ENCODE measurements at regions not wholly inside any gene's neighbourhood (a gene's known extent, or its start where the extent isn't known, plus 50 kb on each side); places are given as distances from the start of the nearest gene placed in this dataset.

GRCh38 chr12:14272956-14273912, 92.2 kb upstream of the ATF7IP start:
- H3K27me3 ChIP-seq (ENCODE audit: control insufficient read depth, insufficient read depth, low read length) = no peaks in the 10 kb centered on the region
- no peaks in the 10 kb centered on the region for H3K9me3 ChIP-seq (ENCODE audit: control insufficient read depth, insufficient read depth, low read length)
- DNase-seq (ENCODE audit: low read depth, low spot score) = no peak
- no peak overlapping the region for H3K27ac ChIP-seq (ENCODE audit: low read length)
- no peaks in the 10 kb centered on the region for H3K36me3 ChIP-seq (ENCODE audit: control insufficient read depth, insufficient read depth, low read length)
- no peak overlapping the region for H3K4me3 ChIP-seq (ENCODE audit: low read length)
- H3K4me1 ChIP-seq (ENCODE audit: control insufficient read depth, insufficient read depth, low read length) = no peaks in the 10 kb centered on the region
- WGBS (ENCODE audit: insufficient coverage, insufficient read length) = no CpG with 5 or more reads among the region's 8 CpGs

- no CpG with 5 or more reads among the region's 6 CpGs for WGBS (ENCODE audit: insufficient coverage, insufficient read length)
- no peak overlapping the region for H3K4me3 ChIP-seq (ENCODE audit: low read length)
- no peaks in the 10 kb centered on the region for H3K4me1 ChIP-seq (ENCODE audit: control insufficient read depth, insufficient read depth, low read length)
- H3K27ac ChIP-seq (ENCODE audit: low read length) = no peak overlapping the region
- H3K9me3 ChIP-seq (ENCODE audit: control insufficient read depth, insufficient read depth, low read length) = no peaks in the 10 kb centered on the region
- H3K27me3 ChIP-seq (ENCODE audit: control insufficient read depth, insufficient read depth, low read length) = no peaks in the 10 kb centered on the region
- DNase-seq (ENCODE audit: low read depth, low spot score) = no peak
- H3K36me3 ChIP-seq (ENCODE audit: control insufficient read depth, insufficient read depth, low read length) = no peaks in the 10 kb centered on the region
These were observed 91.6 kb upstream of the ATF7IP start for GRCh38 chr12:14273913-14274311.

DNA sequence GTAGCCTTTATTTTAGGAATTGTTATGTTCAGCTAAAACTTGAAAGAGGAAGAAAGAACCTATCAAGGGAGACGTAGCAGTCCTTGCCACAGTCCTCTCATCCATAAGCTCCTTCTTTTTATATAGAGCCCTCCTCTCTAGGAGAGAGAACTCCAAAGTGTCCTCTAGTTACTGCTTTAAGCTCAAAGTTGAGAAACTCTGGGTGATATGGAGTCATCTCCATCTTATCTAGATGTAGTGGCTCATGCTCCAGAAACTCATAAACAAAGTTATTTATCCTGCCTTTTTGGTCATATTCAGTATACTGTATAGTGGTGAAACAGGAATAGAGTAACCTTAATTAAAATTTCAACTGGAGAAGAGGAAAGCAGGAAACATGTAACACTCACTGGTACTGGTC, 90.4 kb upstream of the ATF7IP start:
- no CpG with 5 or more reads among the region's 1 CpG for WGBS (ENCODE audit: insufficient coverage, insufficient read length)
- Histone ChIP-seq H3K4me1 (ENCODE audit: control insufficient read depth, insufficient read depth, low read length) (no peaks in the 10 kb centered on the region), H3K27ac (ENCODE audit: low read length) (no peak overlapping the region)

GRCh38 chr12:14275886-14276285, 89.6 kb upstream of the ATF7IP start:
- no CpG with 5 or more reads among the region's 1 CpG for WGBS (ENCODE audit: insufficient coverage, insufficient read length)
- Histone ChIP-seq H3K4me3 (ENCODE audit: low read length) (no peak overlapping the region), H3K27me3 (ENCODE audit: control insufficient read depth, insufficient read depth, low read length) (peaks cover 3% of the 10 kb centered on the region; the same call in 1 of the 2 replicates), H3K27ac (ENCODE audit: low read length) (no peak overlapping the region), H3K9me3 (ENCODE audit: control insufficient read depth, insufficient read depth, low read length) (no peaks in the 10 kb centered on the region), H3K4me1 (ENCODE audit: control insufficient read depth, insufficient read depth, low read length) (no peaks in the 10 kb centered on the region), H3K36me3 (ENCODE audit: control insufficient read depth, insufficient read depth, low read length) (no peaks in the 10 kb centered on the region)
- no peak for DNase-seq (ENCODE audit: low read depth, low spot score)

More for the DNA sequence above, 90.4 kb upstream of the ATF7IP start:
- H3K4me3 ChIP-seq (ENCODE audit: low read length) = no peak overlapping the region
- H3K27me3 ChIP-seq (ENCODE audit: control insufficient read depth, insufficient read depth, low read length) = peaks cover 2% of the 10 kb centered on the region; the same call in 1 of the 2 replicates
- H3K36me3 ChIP-seq (ENCODE audit: control insufficient read depth, insufficient read depth, low read length) = no peaks in the 10 kb centered on the region
- no peak for DNase-seq (ENCODE audit: low read depth, low spot score)
- H3K9me3 ChIP-seq (ENCODE audit: control insufficient read depth, insufficient read depth, low read length) = no peaks in the 10 kb centered on the region

DNA sequence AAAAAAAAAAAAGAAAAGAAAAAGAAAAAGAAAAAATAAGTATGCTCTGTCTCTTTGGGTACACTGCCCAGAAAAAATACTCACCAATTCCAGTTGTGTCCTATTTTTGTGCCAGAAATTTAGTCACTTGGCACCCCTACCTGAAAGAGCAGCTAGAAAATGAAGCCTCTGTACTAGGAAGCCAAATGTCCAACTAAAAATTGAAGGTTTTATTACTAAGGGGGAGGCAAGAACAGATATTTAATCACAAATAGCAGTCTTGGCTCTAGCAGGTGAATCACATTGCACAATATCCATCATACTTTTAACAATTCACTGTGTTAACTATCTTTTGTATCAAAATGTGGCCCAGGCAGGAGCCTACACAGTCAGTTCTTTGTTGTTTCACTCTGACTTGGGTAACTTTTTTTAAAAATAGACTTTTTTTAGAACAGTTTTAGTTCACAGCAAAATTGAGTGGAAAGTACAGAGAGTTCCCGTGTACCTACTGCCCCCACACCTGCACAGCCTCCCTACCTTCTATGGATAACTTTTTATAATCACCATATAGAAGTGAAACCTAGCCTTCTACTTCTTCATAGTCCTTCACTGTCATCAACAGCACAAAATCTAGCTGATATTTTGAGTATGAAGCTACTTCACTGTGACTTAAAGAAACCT, 87.1 kb upstream of the ATF7IP start:
- no peaks in the 10 kb centered on the region for H3K9me3 ChIP-seq (ENCODE audit: control insufficient read depth, insufficient read depth, low read length)
- H3K27me3 ChIP-seq (ENCODE audit: control insufficient read depth, insufficient read depth, low read length) = peaks cover 10% of the 10 kb centered on the region; the same call in 1 of the 2 replicates
- WGBS (ENCODE audit: insufficient coverage, insufficient read length) = no CpG with 5 or more reads among the region's 1 CpG
- no peaks in the 10 kb centered on the region for H3K4me1 ChIP-seq (ENCODE audit: control insufficient read depth, insufficient read depth, low read length)
- no peaks in the 10 kb centered on the region for H3K36me3 ChIP-seq (ENCODE audit: control insufficient read depth, insufficient read depth, low read length)
- no peak overlapping the region for H3K27ac ChIP-seq (ENCODE audit: low read length)
- no peak overlapping the region for H3K4me3 ChIP-seq (ENCODE audit: low read length)
- no peak for DNase-seq (ENCODE audit: low read depth, low spot score)

- no peaks in the 10 kb centered on the region for H3K36me3 ChIP-seq (ENCODE audit: control insufficient read depth, insufficient read depth, low read length)
- H3K27ac ChIP-seq (ENCODE audit: low read length) = no peak overlapping the region
- no peak overlapping the region for H3K4me3 ChIP-seq (ENCODE audit: low read length)
- H3K27me3 ChIP-seq (ENCODE audit: control insufficient read depth, insufficient read depth, low read length) = peaks cover 17% of the 10 kb centered on the region
- no peaks in the 10 kb centered on the region for H3K9me3 ChIP-seq (ENCODE audit: control insufficient read depth, insufficient read depth, low read length)
- no CpG with 5 or more reads among the region's 6 CpGs for WGBS (ENCODE audit: insufficient coverage, insufficient read length)
- no peak for DNase-seq (ENCODE audit: low read depth, low spot score)
- H3K4me1 ChIP-seq (ENCODE audit: control insufficient read depth, insufficient read depth, low read length) = peaks cover 6% of the 10 kb centered on the region
These were observed 85.6 kb upstream of the ATF7IP start for GRCh38 chr12:14279845-14280244.

DNA sequence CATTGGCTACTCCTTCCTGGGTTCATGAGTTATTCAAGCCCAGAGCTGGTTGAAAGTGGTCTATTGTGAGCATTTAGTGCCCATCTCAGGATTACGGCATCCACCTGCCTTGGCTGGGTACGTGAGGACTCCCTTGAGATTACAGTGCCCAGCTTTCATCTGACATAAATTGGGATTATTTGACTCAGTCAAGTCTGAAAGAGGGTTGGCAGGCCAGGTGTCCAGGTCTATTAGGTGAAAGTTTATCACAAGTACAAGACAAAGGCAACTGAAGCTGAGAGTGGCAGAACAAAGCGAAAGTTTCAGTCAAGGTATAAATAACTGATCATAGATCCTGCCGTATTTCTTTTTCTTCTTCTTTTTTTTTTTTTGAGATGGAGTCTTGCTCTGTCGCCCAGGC, 84.6 kb upstream of the ATF7IP start:
- Histone ChIP-seq H3K27ac (ENCODE audit: low read length) (no peak overlapping the region), H3K4me1 (ENCODE audit: control insufficient read depth, insufficient read depth, low read length) (peaks cover 6% of the 10 kb centered on the region), H3K4me3 (ENCODE audit: low read length) (no peak overlapping the region), H3K9me3 (ENCODE audit: control insufficient read depth, insufficient read depth, low read length) (no peaks in the 10 kb centered on the region), H3K36me3 (ENCODE audit: control insufficient read depth, insufficient read depth, low read length) (no peaks in the 10 kb centered on the region), H3K27me3 (ENCODE audit: control insufficient read depth, insufficient read depth, low read length) (peaks cover 21% of the 10 kb centered on the region)
- WGBS (ENCODE audit: insufficient coverage, insufficient read length) = no CpG with 5 or more reads among the region's 5 CpGs
- no peak for DNase-seq (ENCODE audit: low read depth, low spot score)

DNA sequence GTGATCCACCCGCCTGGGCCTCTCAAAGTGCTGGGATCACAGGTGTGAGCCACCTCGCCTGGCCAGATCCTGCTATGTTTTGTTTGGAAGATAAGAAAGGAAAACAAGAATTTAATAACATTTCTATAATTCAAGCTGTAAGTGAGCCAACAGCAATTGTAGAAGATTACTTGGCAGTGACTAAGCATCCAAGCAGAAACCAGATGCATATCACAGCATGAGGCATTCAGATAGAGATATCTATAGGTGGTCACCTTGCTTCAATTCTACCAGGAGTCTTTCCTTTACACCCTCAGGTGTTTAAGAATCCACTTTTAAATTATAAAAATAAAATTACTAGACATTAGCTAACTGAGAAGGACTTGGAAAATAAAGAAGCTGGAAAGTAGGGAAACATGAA, 83.9 kb upstream of the ATF7IP start:
- Histone ChIP-seq H3K4me3 (ENCODE audit: low read length) (no peak overlapping the region), H3K27ac (ENCODE audit: low read length) (no peak overlapping the region), H3K4me1 (ENCODE audit: control insufficient read depth, insufficient read depth, low read length) (peaks cover 6% of the 10 kb centered on the region), H3K27me3 (ENCODE audit: control insufficient read depth, insufficient read depth, low read length) (peaks cover 24% of the 10 kb centered on the region), H3K36me3 (ENCODE audit: control insufficient read depth, insufficient read depth, low read length) (no peaks in the 10 kb centered on the region), H3K9me3 (ENCODE audit: control insufficient read depth, insufficient read depth, low read length) (no peaks in the 10 kb centered on the region)
- no peak for DNase-seq (ENCODE audit: low read depth, low spot score)
- WGBS (ENCODE audit: insufficient coverage, insufficient read length) = no CpG with 5 or more reads among the region's 2 CpGs

- Histone ChIP-seq H3K27me3 (ENCODE audit: control insufficient read depth, insufficient read depth, low read length) (peaks cover 24% of the 10 kb centered on the region), H3K9me3 (ENCODE audit: control insufficient read depth, insufficient read depth, low read length) (no peaks in the 10 kb centered on the region), H3K4me3 (ENCODE audit: low read length) (no peak overlapping the region), H3K4me1 (ENCODE audit: control insufficient read depth, insufficient read depth, low read length) (peaks cover 6% of the 10 kb centered on the region), H3K27ac (ENCODE audit: low read length) (no peak overlapping the region), H3K36me3 (ENCODE audit: control insufficient read depth, insufficient read depth, low read length) (no peaks in the 10 kb centered on the region)
- DNase-seq (ENCODE audit: low read depth, low spot score) = no peak
- WGBS (ENCODE audit: insufficient coverage, insufficient read length) = no CpG with 5 or more reads among the region's 6 CpGs
These were observed 81.9 kb upstream of the ATF7IP start for GRCh38 chr12:14283489-14284144.

- H3K27me3 ChIP-seq (ENCODE audit: control insufficient read depth, insufficient read depth, low read length) = peaks cover 24% of the 10 kb centered on the region
- no peak for DNase-seq (ENCODE audit: low read depth, low spot score)
- H3K27ac ChIP-seq (ENCODE audit: low read length) = no peak overlapping the region
- H3K4me1 ChIP-seq (ENCODE audit: control insufficient read depth, insufficient read depth, low read length) = peaks cover 6% of the 10 kb centered on the region
- H3K9me3 ChIP-seq (ENCODE audit: control insufficient read depth, insufficient read depth, low read length) = no peaks in the 10 kb centered on the region
- WGBS (ENCODE audit: insufficient coverage, insufficient read length) = no CpG with 5 or more reads among the region's 7 CpGs
- no peak overlapping the region for H3K4me3 ChIP-seq (ENCODE audit: low read length)
- H3K36me3 ChIP-seq (ENCODE audit: control insufficient read depth, insufficient read depth, low read length) = no peaks in the 10 kb centered on the region
These were observed 81.2 kb upstream of the ATF7IP start for GRCh38 chr12:14284184-14284722.

All from iPS DF 6.9 (cell line).